GM12873 (cell line): ENCODE measurements at regions not wholly inside any gene's neighbourhood (a gene's known extent, or its start where the extent isn't known, plus 50 kb on each side); places are given as distances from the start of the nearest gene placed in this dataset.

Source experiments
- TF ChIP-seq, protein P1 (sequence below): IDR thresholded peaks from 2 replicates; pipeline ENCODE4 v1.5.1; 2012; ENCODE audit warnings: low read depth, mild to moderate bottlenecking, moderate library complexity, low read length, control low read depth; ENCODE audit not compliant: insufficient read depth; ENCODE audit errors: missing control alignments

DNA sequence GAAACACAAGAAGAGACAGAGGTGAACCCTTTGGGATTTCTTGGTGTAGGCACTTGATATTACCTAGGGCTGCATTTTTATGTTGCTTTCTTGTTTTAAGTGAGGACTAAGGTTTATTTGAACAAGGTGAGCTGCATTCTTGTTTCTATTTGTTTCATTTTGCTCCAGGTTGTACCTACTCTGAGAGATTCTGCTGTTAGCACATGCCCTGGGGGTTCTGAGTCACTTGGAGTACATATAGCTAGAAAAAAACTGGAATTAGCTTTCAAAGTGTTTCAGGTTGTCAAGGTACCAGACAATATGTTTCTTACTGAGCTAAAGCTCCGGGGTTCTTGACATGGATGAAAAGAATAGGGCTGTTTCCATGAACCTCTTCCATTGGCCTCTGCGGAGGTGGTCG lies 299.4 kb downstream of the ICE1 start:
- TF ChIP-seq, protein P1, sequence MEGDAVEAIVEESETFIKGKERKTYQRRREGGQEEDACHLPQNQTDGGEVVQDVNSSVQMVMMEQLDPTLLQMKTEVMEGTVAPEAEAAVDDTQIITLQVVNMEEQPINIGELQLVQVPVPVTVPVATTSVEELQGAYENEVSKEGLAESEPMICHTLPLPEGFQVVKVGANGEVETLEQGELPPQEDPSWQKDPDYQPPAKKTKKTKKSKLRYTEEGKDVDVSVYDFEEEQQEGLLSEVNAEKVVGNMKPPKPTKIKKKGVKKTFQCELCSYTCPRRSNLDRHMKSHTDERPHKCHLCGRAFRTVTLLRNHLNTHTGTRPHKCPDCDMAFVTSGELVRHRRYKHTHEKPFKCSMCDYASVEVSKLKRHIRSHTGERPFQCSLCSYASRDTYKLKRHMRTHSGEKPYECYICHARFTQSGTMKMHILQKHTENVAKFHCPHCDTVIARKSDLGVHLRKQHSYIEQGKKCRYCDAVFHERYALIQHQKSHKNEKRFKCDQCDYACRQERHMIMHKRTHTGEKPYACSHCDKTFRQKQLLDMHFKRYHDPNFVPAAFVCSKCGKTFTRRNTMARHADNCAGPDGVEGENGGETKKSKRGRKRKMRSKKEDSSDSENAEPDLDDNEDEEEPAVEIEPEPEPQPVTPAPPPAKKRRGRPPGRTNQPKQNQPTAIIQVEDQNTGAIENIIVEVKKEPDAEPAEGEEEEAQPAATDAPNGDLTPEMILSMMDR: no peak

DNA sequence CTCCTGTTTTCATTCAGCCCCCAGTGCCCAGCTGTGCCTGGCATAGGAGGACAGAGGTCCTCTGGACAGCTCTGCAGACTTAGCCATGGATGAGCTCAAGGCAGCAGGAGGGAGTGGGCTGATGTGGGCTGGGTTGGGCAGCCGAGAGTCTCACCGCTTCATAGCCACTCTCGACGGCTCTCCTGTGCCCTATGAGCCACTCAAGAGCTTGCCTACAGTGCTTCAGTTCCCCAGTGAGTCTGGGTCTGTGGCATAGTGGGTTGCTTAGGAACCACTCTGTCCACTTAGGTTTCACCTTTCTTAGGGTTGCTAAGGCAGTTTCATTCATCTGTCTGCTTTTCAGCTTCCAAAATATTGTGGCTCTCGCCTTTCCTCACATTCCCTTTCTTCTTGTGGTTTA lies 296.8 kb downstream of the ICE1 start:
- TF ChIP-seq, protein P1: no peak

DNA sequence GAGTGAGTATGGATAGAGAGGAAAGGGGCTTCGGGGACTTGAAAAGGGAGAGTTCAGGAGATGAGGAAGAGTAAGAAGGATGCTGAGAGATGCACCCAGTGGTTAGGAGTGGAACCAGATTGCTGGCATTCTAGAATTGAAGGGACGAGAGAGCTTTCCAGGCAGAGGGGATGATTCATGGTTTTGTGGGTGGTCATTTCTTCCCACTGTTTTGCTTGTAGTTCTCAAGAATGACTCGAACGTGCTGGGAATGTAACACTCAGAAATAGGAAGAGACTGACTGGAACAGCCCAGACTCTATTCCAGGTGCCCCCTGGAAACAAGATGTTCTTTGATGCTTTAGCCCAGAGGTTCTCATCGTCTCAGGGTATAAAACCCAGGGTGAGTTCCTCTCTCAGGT lies 294.2 kb downstream of the ICE1 start:
- TF ChIP-seq, protein P1: no peak

DNA sequence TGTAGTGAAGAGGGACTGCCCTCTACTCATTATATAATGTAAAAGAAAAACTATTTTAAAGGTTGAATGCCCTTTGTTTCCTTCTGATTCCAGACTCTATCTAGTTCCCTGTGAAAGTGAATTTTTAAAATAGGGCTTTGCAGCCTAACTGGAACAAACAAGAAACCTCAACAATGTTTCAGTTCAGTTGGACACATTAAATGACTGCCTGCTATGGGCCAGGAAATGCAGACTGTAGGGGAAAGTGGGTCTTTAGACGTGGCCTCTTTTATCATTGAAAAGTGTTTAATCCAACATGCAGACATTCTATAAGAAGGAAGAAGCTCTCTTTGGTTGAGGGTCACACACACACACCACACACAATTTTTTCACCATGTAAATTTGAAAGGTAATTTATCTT lies 289.1 kb downstream of the ICE1 start:
- TF ChIP-seq, protein P1: no peak

DNA sequence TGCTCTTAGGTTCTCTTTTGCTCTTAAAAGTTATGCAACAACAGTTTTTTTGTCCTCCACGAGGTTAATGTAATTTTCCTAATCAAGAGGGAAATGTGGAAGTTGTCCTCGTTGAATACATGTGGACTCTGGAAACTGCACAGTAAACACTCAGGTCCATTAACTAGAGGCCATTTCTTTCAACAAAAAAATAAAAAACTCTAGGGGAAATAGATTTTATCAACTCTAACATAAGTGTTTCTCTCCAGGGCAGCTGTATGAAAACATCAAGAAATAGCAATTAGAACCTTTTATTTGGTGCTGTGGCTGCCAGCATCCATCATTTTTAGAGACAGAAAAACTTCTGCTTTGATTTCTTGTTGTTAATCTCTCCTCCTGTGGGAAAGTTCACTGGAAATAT lies 288.6 kb downstream of the ICE1 start:
- TF ChIP-seq, protein P1: no peak

DNA sequence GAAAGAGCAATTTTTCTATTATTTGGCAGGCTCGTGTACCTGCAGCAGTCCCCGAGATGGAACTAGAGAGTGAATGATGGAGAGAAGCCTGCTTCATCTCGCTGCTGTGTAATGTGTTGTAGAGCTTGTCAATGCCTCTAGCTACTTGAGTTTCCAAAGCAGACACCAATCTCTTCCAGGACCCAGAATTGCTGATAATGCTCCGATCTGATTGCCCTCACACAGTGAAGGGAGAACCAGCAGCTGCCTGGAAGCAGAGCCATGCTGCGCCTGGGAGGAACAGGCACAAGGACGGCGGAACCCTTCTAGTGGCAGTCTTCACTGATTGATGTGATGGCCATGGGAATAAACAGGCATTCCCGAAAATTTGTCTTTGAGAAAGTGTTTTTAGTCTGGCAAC lies 288.0 kb downstream of the ICE1 start:
- TF ChIP-seq, protein P1: no peak

DNA sequence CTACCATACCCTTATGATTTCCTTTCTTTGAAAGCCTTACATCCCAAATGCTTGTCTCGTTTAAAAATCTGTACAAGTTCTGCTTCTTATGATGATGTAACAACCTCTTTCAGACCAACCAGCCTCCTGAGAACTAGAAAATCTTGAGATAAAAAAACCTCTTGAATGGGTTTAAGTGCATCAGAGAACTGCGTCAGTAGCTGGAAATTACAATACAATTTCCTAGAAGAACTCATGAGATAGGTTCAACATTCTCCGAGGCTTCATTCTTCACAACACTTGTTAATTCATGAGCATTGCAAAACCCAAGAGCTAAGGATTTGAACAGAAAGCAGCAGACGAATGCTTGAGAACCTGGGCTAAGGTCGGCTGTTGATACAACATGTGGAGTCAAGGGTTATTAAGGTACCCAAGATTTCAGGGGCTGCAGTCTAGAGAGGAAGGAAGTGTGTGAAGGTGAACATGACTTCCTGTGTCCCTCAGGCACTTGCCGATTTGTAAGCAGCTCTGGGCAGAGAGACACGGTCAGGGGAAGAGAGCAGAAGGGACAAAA lies 286.0 kb downstream of the ICE1 start:
- TF ChIP-seq, protein P1: no peak

DNA sequence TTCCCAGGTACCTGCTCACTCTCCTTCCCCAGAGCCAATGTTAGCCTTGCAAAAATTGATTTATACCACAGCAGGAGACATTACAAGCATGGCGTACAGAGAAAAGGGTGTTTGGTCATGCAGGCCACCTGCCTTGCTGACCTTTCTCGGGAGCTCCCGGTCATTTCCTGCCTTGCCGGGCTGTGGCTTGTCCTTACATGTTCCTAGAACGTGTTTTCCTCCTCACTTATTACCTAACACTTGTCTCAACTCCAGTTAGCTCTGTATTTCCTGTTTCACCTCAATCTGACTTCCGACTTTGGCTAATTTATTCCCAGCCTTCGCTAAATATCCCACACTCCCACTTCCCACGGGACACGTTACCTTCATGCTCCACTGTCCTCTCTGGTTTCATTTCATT lies 282.5 kb downstream of the ICE1 start:
- TF ChIP-seq, protein P1: no peak
